GM15510 (cell line): ENCODE measurements at regions not wholly inside any gene's neighbourhood (a gene's known extent, or its start where the extent isn't known, plus 50 kb on each side); places are given as distances from the start of the nearest gene placed in this dataset.

ENCODE experiments used
- POLR2A ChIP-seq: IDR thresholded peaks from 3 replicates; pipeline ENCODE4 v1.6.1; 2011; ENCODE audit warnings: borderline replicate concordance; ENCODE audit not compliant: insufficient read length; ENCODE audit errors: extremely low read depth

DNA sequence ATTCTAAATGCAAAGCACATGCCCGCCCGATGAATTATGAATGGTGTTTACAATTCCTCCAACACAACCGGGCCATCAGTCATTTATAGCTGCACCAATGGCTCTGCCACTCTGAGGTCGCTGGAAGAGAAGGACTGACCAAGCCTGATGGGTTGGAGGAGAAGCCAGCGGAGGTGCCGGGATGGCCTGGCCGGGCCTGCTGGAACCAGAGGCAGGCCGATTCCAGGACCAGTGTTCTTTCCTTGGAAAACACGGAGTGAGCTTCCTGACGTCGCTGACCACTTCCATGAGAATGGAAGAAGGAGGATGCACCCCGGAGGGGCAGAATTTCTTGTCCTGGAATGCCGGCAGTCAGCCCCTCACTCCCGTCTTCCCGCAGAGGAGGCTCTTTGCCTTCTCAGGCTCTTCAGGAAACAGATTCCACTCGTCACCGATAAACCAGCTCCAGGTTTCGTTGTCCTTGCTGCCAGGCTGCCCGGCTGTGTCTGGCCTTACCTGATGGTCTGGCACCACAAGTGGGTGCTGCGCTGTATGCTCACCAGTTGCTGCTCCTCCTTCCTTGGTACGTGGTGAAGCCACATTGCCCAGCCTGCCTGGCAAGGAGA is 358.5 kb upstream of the SFSWAP start:
- TF ChIP-seq POLR2A, result no peak

- no peak for TF ChIP-seq POLR2A
These were observed 357.5 kb upstream of the SFSWAP start for GRCh38 chr12:131353376-131353775.

GRCh38 chr12:131353826-131354225 is 357.1 kb upstream of the SFSWAP start:
- no peak for TF ChIP-seq POLR2A

GRCh38 chr12:131355361-131356245 is 355.3 kb upstream of the SFSWAP start:
- TF ChIP-seq POLR2A, result no peak

GRCh38 chr12:131356485-131357184 is 354.3 kb upstream of the SFSWAP start:
- TF ChIP-seq POLR2A, result no peak

GRCh38 chr12:131357185-131357747 is 353.6 kb upstream of the SFSWAP start:
- TF ChIP-seq POLR2A, result no peak

DNA sequence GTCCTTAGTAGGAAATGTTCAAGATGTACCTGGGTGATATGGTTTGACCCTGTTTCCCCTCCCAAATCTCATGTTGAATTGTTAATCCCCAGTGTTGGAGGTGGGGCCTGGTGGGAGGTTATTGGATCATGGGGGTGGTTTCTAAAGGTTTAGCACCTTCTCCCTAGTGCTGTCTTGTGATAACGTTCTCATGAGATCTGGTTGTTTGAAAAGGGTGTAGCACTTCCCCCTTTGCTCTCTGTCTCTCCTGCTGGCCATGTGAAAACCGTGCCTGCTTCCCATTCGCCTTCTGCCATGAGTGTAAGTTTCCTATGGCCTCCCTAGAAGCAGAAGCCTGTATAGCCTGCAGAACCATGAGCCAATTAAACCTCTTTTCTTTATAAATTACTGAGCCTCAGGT is 353.0 kb upstream of the SFSWAP start:
- no peak for TF ChIP-seq POLR2A

DNA sequence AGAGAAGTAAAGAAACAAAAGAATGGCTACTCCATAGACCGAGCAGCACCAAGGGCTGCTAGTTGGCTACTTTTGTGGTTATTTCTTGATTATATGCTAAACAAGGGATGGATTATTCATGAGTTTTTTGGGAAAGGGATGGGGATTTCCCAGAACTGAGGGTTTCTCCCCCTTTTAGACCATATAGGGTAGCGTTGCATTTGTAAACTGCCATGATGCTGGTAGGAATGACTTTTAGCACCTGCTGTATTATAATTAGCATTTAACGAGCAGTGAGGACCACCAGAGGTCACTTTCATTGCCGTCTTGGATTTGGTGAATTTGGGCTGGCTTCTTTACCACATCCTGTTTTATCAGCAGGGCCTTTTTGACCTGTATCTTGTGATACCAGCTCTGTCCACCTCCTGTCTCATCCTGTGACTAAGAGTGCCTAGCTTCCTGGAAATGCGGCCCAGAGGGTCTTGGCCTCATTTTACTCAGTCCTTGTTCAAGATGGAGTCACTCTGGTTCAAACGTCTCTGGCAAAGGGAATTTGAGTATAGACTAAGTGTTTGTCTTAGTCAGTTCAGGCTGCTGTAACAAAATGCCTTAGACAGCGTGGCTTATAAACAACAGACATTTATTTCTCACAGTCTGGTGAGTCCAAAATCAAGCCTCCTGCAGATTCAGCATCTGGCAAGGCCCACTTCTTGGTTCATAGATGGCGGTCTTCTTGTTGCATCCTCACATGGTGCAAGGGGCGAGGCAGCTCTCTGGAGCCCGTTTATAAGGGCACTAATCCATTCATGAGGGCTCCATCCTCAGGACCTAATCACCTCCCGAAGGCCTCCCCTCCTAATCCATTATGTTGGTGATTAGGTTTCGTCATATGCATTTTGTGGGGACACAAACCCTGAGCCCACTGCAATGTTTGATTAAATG is 348.3 kb upstream of the SFSWAP start:
- TF ChIP-seq POLR2A, result no peak

- no peak for TF ChIP-seq POLR2A
These were observed 347.5 kb upstream of the SFSWAP start for GRCh38 chr12:131363393-131363792.

GRCh38 chr12:131363841-131364495 is 346.9 kb upstream of the SFSWAP start:
- no peak for TF ChIP-seq POLR2A

DNA sequence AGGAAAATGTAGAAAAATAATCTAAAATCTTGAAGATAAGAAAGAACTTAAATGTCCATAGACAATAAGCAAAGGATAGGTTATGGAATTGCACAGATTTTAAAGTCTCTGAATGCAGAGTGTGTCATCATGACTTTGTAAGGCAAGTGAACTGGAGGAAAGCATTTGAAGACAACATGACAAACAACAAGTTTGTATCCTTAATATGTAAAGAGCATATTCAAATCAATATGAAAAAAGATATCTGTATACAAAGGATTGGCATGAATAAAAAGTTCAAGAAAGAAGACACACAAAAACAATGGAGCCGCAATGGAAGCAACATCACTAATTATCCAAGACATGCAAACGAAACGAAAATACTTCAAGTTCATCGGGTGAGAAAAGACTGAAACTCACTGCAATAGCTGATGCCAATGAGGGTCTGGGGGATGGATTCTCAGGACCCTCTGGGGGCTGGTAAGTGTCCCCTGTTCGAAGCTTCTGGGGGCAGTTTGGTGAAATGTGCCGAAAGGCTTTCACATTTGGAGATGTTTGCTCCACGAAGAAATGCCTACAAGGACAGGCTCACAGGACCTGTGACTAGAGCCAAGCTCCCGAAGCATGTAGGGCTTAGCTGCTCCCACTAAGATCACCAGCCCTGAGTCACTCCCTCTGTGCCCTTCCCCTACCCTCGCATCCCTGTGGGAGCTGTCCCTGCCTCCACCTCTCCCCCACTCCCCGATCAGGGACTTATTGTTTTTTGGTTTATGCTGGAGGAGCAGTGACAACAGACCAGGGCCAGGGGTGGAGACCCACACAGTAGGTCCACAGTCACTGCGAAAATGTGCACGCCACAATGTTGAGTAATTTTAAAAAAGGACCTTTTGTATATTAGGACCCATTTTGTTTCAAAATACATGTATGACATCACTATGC is 345.7 kb upstream of the SFSWAP start:
- no peak for TF ChIP-seq POLR2A

DNA sequence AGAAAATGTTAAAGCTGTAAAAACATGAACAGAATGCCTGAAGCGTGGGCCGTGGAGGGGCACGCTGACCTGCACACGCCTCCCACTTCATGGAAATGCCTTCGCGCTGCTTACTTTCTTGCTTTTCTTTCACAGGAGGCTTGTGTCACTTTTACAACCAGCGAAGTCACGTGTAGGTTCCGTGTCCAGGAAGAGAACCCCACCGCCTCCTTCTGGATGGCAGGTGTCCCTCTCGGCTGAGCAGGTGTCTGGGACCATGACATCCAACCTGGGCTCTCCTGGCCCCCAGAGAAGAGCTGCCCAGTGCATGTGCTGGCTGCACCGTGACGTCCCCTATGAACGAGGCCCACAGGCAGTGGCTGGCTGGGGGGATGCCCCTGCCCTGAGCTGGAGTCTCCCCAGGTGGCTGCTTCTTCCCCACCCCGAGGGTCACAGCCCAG is 345.0 kb upstream of the SFSWAP start:
- TF ChIP-seq POLR2A, result no peak
